Stimulated activated naive CD8-positive, alpha-beta T cell treated with anti-CD3 and anti-CD28 coated beads, Interleukin-15, amount 100 ng/mL, for 72 hours (primary cell): ENCODE measurements at regions not wholly inside any gene's neighbourhood (a gene's known extent, or its start where the extent isn't known, plus 50 kb on each side); places are given as distances from the start of the nearest gene placed in this dataset.
A peak's percentile ranks its signal among the peaks of the same experiment; 100 is the strongest.
"Not testable (repeated sequence)": the region's sequence is repeated elsewhere in the genome, so short reads cannot be mapped to it uniquely, and the experiment has no call there.

Experiments
- ATAC-seq: fragments of 150-1000 bp; cut with Tn5 transposase; 2 replicates; pipeline ENCODE4 v1.10.0; 2021; ENCODE audit warnings: mild to moderate bottlenecking, moderate library complexity
- DNase-seq, 2 donors: peaks; one replicate each; pipeline ENCODE4 v3.0.0; 2021 to 2022
- H3K27ac Mint-ChIP-seq, 2 donors: one replicate each; pipeline ENCODE4 v1.8.0; 2022; ENCODE audit warnings: mild to moderate bottlenecking in 2 of 2, mixed read lengths in 2 of 2, moderate library complexity in 2 of 2
- H3K27me3 Mint-ChIP-seq: one replicate; pipeline ENCODE4 v1.8.0; 2022; ENCODE audit warnings: mixed read lengths
- H3K4me1 Mint-ChIP-seq: one replicate; pipeline ENCODE4 v1.8.0; 2022; ENCODE audit warnings: mild to moderate bottlenecking, mixed read lengths
- H3K4me3 Mint-ChIP-seq, 2 donors: one replicate each; pipeline ENCODE4 v1.8.0; 2022; ENCODE audit warnings: mild to moderate bottlenecking in 2 of 2, mixed read lengths in 2 of 2, moderate library complexity in 1 of 2
- H3K9me3 Mint-ChIP-seq, 2 donors: one replicate each; pipeline ENCODE4 v1.8.0; 2022; ENCODE audit warnings: mixed read lengths in 2 of 2

DNA sequence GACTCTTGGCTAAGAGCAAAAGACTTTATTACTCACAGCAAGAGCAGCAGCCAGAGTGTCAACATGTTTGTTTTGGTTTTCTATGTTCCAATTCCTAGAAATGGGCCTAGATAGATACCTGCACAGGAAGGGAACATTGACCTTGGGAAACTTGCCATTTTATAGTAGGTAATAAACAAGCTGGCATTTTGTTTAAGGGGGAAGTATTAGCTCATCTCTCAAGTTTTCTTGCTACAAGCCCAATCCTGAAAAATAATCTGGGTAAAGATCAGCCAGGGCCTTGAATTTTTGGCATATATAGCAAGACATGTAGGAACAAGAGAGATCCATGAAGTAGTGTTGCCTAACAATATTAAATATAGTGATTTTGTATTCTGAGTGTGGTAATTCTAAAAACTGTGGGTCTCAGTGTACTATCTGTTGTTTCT, 51.4 kb upstream of the RGL1 start:
- Mint-ChIP-seq H3K4me3 (no peak overlapping the region), H3K9me3 (peaks cover 32 to 47% of the 10 kb centered on the region in 2 donors), H3K27me3 (no peaks in the 10 kb centered on the region), H3K4me1 (no peaks in the 10 kb centered on the region), H3K27ac (no peak overlapping the region)
- ATAC-seq (no peak), DNase-seq (no peak)

DNA sequence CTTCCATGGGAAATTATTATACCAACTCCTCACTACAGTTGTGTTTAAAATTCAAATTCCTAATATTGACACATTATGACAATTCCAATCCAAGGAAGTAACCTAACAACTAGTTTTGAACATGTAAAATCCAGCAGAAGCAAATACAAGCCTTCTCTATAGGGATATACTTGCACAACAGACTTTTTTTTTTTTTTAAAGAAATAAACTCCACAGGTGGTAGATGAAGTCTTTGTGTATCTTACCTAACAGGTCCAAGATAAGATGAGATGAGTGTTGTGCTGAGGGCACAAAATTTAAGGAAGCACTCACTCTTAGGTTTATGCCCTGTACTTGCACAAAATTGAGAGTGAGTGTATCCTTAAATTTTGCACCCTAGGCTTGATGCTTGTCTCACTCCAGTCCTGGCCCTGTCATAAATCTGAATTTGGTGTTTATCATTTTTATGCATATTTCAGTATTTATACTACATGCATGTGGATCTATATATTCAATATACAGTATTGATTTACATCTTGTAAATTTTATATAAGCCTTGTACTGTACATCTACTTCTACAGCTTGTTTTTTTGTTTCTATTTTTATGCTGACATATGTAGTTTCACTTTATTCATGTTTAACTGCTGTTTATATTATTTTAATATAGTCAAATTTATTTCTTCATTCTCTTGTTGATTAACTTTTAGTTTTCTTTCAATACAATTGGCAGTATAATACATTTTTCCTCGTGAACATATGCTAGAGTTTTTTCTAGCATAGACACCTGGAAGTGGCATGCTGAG, 60.6 kb upstream of the RGL1 start:
- Mint-ChIP-seq H3K4me1 (no peaks in the 10 kb centered on the region), H3K9me3 (peaks cover 13 to 29% of the 10 kb centered on the region in 2 donors), H3K27ac (no peak overlapping the region), H3K27me3 (no peaks in the 10 kb centered on the region), H3K4me3 (no peak overlapping the region)
- DNase-seq (no peak), ATAC-seq (no peak)

DNA sequence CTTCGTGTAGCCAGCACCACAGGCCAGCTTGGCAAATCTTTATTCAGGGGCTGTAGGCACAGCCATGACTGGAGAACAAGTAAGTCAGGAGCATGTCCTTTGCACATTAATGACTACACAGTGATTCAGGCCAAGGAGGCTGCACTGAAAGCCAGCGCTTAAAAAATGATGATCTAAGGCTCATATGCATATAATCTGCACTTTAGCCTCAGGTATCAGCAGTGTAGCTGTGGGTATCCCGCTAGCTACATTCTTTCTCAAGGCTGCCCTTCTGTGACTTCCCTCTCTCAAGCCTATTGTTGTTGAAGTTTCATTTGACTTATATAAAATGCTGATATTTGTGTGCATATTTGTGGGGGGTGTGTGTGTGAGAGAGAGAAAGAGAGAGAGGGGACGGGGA, 62.6 kb upstream of the RGL1 start:
- no peaks in the 10 kb centered on the region for H3K27me3 Mint-ChIP-seq
- no peak overlapping the region for H3K27ac Mint-ChIP-seq
- peaks cover 5 to 16% of the 10 kb centered on the region in 2 donors for H3K9me3 Mint-ChIP-seq
- ATAC-seq, result no peak
- H3K4me3 Mint-ChIP-seq, result no peak overlapping the region
- DNase-seq, result no peak
- H3K4me1 Mint-ChIP-seq, result no peaks in the 10 kb centered on the region

DNA sequence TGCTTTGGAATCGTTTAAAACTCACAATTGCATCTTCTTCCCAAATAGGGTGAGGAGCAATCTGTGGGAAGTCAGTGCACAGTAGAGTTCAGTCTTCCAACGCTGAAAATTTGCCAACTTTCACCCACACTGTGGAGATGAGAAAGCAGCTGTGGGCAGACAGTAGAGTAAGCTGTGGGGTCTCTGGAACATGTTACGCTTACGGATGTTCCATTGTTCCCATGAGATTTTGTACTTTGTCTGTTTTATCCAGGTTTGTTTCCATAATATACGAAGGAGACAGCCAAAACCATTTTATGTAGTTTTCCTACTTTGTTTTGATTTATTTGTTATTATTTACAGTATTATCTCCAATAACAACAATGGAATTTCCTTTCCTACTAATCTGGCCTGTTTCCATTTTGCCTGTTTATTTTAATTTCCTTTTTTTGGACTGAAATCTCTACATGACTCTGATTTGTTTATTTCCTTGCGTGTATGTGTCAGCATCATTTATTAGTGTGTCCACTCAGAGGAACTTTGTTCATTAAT, 65.1 kb upstream of the RGL1 start:
- H3K4me3 Mint-ChIP-seq, result no peak overlapping the region
- no peak for DNase-seq
- peaks cover 8% of the 10 kb centered on the region for H3K27me3 Mint-ChIP-seq
- no peaks in the 10 kb centered on the region for H3K4me1 Mint-ChIP-seq
- no peak for ATAC-seq
- H3K27ac Mint-ChIP-seq, result no peak overlapping the region
- peaks cover 5 to 12% of the 10 kb centered on the region in 2 donors for H3K9me3 Mint-ChIP-seq

DNA sequence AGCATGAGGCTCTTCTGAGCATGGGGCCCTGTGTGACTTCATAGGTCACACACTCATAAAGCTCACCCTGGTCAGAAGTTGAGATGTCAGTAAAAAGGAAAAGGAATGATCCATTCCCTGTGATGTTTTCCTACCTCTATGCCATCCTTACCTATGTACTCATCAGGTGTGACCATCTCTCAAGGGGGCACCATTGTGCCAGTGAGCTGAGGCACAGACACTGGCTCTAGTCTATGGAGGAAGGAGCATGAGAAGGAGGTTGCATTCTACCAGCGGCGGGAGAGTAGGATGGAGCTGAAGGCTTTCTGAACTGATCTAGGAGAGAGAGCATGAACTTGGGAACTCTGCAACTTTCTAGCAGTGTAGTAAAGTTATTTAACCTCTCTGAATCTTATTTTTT, 65.8 kb upstream of the RGL1 start:
- peaks cover 5 to 12% of the 10 kb centered on the region in 2 donors for H3K9me3 Mint-ChIP-seq
- ATAC-seq (no peak), DNase-seq (no peak)
- H3K4me3 Mint-ChIP-seq, result no peak overlapping the region
- H3K27ac Mint-ChIP-seq, result no peak overlapping the region
- H3K27me3 Mint-ChIP-seq, result peaks cover 8% of the 10 kb centered on the region
- H3K4me1 Mint-ChIP-seq, result no peaks in the 10 kb centered on the region

DNA sequence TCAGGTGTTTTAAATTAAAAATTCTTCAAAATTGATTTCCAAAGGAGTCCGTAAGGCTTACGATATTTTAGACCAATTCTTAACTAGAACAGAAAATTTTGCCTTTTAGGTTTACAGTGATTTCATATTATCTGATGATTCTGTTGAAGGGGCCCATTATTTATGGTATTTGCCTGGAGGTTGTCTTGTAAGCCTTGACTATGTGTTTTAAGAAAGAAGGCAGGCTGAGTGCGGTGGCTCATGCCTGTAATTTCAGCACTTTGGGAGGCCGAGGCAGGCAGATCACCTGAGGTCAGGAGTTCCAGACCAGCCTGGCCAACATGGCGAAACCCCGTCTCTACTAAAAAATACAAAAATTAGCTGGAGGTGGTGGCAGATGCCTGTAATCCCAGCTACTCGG, 67.0 kb upstream of the RGL1 start:
- DNase-seq, H3K4me3 Mint-ChIP-seq, H3K9me3 Mint-ChIP-seq, H3K27ac Mint-ChIP-seq, H3K27me3 Mint-ChIP-seq, H3K4me1 Mint-ChIP-seq, ATAC-seq: not testable (repeated sequence)

DNA sequence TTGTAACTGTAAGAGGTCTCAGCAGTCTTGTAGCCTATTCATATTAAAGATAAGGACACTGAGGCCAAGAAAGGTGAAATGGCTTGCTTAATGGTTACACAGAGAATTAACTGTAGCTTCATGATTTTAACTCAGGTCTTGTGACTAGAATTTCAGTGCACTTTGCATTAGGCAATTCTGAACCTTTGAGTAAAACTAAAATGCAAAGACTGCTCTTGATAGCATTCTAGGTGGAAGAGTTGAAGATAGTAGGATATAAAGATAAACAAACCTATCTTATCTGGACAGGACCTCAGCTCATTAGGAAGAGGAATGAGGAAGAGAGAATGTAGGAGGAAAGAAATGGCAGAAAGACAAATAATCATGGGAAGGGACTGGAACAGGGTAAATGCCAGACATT, 68.6 kb upstream of the RGL1 start:
- H3K27me3 Mint-ChIP-seq, result peaks cover 8% of the 10 kb centered on the region
- ATAC-seq, result no peak
- H3K4me3 Mint-ChIP-seq, result no peak overlapping the region
- H3K9me3 Mint-ChIP-seq, result no peaks in the 10 kb centered on the region
- H3K4me1 Mint-ChIP-seq, result no peaks in the 10 kb centered on the region
- H3K27ac Mint-ChIP-seq, result no peak overlapping the region
- DNase-seq, result no peak

DNA sequence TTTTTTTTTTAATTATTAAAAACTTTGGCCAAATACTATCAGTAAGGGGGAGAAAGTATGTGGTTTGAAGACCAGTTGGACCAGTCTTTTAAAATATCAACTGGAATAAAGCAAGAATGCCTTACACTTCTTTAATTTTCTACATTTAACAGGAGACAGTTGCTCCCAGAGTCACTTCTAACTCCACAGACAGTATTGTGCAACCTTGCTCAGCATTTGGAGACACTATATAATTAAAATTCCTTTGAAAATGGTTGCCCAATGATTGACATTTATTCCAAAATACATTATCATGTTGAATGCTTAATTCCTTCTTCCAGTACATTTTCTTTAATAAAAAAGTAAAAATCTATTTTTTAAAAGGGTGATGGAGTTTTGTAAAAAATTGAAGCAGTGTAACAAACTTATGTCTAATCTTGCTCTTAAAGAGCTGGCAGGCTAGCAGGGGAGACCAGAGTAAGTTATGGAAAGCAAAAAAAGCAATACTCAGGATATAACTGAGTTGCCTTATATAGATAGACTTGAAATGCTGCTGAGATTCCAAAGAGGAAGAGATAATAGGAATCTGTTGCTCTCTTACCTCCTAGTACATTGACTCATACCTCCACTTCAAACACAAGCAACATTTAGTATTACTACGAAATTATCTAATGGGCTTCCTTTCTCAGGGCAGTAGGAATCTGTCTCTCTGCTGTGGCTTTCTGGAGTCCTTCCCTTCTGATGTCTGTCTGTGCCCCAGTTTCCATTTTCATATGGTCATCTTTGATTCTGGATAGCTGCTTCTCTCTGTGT, 69.7 kb upstream of the RGL1 start:
- no peak overlapping the region for H3K4me3 Mint-ChIP-seq
- no peaks in the 10 kb centered on the region for H3K4me1 Mint-ChIP-seq
- DNase-seq (no peak), ATAC-seq (no peak)
- H3K27ac Mint-ChIP-seq, result no peak overlapping the region
- peaks cover 8% of the 10 kb centered on the region for H3K27me3 Mint-ChIP-seq
- no peaks in the 10 kb centered on the region for H3K9me3 Mint-ChIP-seq

DNA sequence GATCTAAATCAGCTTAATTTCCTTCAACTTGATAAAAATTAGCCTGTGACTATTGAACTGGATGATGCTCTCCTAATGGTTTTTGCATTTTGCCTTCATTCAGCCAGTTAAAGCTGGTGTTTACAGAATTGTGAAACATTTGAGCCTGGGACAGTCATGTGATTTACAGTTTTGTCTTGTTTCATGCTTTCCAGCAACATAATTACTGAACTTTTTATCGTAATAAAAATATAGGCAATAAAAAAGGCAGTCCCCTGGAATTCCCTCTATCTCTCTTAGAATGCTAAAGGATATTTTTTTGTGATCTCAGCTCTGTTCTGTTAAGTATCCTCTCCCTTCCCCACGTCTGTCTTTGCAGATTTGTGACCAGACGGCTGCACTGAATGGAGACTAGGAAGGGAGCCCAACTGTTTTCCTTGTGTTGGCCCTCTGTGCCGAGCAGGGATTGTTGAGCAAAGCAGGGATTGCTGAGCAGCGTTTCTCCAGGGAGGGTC, 70.3 kb upstream of the RGL1 start:
- Mint-ChIP-seq H3K9me3 (no peaks in the 10 kb centered on the region), H3K27me3 (peaks cover 8% of the 10 kb centered on the region), H3K4me3 (no peak overlapping the region), H3K4me1 (no peaks in the 10 kb centered on the region), H3K27ac (peak overlapping the region in 1 of 2 donors; percentile 23)
- ATAC-seq (no peak), DNase-seq (no peak)

DNA sequence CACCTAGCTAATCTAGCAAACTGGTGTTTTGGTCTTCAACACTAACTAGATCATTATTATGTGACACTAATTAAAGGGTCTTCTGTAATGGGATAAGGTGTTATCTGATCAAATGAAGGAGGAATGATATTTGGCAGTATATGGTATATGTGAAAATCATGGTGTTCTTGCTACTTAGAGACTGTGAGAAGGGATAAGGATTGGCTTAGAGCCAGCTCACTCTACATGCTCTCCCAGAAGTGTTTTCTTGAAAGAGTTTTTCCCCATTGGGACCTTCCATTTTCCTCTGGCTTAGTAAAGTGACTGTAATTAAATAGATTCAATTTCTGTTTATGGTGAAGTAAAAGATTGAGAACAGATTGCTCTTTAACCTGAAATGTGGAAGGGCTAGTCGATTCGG, 71.2 kb upstream of the RGL1 start:
- Mint-ChIP-seq H3K4me3 (no peak overlapping the region), H3K9me3 (no peaks in the 10 kb centered on the region), H3K4me1 (no peaks in the 10 kb centered on the region), H3K27ac (peak overlapping the region in 1 of 2 donors; percentile 42), H3K27me3 (peaks cover 8% of the 10 kb centered on the region)
- DNase-seq, result no peak
- no peak for ATAC-seq

DNA sequence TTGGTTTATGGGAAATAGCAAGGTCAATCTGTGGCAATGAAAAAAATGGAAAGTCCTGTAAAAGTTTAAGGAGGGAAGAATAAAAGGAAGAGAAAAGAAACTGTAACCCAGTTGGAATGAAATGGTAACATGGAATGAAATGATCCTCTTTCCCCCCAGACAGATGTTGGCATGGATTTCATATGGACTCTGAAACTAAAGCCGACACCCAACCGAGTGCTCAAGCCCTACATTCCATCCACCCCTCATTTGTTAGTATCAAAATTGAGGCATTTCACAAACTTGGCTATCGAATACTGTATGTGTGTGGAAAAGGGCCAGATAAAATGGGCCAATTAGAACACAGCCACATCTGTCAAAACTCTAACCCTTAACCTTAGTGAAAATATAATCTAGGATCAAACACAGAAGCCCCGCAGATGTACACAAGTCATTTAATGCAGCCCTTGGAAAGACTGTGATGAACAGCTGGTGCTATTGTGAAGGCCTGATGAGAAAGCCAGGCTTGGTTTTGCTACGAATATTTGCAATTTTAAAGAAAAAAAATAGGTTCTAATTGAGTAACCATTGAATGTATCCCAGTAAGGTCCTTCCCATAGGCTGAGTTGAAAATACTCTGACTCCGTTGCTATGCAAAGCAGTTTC, 72.6 kb upstream of the RGL1 start:
- no peak for ATAC-seq
- no peak overlapping the region for H3K27ac Mint-ChIP-seq
- H3K27me3 Mint-ChIP-seq, result peaks cover 8% of the 10 kb centered on the region
- DNase-seq, result no peak
- no peaks in the 10 kb centered on the region for H3K4me1 Mint-ChIP-seq
- no peak overlapping the region for H3K4me3 Mint-ChIP-seq
- H3K9me3 Mint-ChIP-seq, result no peaks in the 10 kb centered on the region

DNA sequence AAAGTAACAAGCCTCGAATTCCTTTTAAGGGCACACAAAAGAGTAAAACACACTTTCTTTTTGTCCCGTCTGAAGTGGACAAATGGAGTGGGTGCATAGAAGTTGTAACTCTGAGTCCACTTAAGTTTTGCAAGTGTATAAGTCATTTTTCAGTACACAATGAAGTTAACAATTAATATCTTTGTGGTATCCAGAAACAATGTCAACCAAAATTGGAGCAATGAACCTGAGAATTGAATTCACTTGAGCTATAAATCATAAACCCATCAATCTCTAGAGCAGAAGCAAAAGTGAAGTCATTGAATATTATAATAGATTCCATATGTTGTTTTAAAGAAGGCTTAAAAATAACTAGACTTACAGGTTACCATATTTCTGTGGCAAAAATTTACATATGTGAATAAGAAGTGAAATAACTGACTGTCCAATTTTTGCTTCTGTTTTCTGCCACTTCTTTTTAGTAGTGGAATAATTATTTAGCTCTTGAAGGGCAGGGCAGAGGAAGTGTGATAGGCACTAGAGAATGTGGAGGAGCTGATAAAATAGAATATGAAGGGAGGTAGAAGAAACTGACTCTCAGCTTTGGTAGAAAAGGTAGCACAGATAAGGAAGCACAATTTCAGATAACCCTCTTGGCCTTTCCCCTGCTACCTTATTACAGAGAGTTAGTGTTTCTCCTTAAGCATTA, 73.9 kb upstream of the RGL1 start:
- ATAC-seq (no peak), DNase-seq (no peak)
- Mint-ChIP-seq H3K4me3 (no peak overlapping the region), H3K9me3 (no peaks in the 10 kb centered on the region), H3K27ac (no peak overlapping the region), H3K27me3 (no peaks in the 10 kb centered on the region), H3K4me1 (no peaks in the 10 kb centered on the region)

- Mint-ChIP-seq H3K4me3 (no peak overlapping the region), H3K4me1 (no peaks in the 10 kb centered on the region), H3K27me3 (no peaks in the 10 kb centered on the region), H3K27ac (no peak overlapping the region), H3K9me3 (no peaks in the 10 kb centered on the region)
- DNase-seq (no peak), ATAC-seq (no peak)
Measured at GRCh38 chr1:183730107-183730724, 74.7 kb upstream of the RGL1 start.

DNA sequence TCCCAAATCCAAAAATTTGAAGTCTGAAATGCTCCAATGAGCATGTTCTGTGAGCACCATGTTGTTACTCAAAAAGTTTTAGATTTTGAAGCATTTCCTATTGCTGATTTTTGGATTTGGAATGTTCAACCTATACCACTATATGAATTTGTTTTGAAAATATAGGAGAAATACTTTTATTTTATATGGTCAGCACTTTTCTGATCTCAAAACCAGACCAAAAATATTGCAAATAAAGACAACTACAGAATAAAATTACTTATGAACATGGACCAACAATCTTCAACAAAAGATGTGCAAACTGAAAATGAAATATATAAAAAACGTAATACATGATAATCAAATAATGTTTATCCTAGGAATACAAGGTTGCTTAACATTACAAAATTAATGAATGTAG, 73.7 kb upstream of the APOBEC4 start:
- ATAC-seq (no peak), DNase-seq (no peak)
- no peaks in the 10 kb centered on the region for H3K27me3 Mint-ChIP-seq
- no peak overlapping the region for H3K4me3 Mint-ChIP-seq
- no peaks in the 10 kb centered on the region for H3K4me1 Mint-ChIP-seq
- H3K27ac Mint-ChIP-seq, result no peak overlapping the region
- no peaks in the 10 kb centered on the region for H3K9me3 Mint-ChIP-seq
